OCI-LY3 (cell line): ENCODE measurements at regions not wholly inside any gene's neighbourhood (a gene's known extent, or its start where the extent isn't known, plus 50 kb on each side); places are given as distances from the start of the nearest gene placed in this dataset.

Experiments used
- H2AFZ ChIP-seq: fragments of 200-600, 300-600 bp; shearing (Covaris generic); 2 replicates; pipeline ENCODE4 v1.6.0; 2014; ENCODE audit warnings: antibody characterized with exemption, low read depth, low read length
- H3K27ac ChIP-seq: fragments of 200-600, 300-600 bp; sonication (generic); 2 replicates; pipeline ENCODE4 v1.5.1; 2014; ENCODE audit warnings: mild to moderate bottlenecking, low read length, moderate library complexity, mixed read lengths
- H3K27me3 ChIP-seq: fragments of 200-600, 300-600 bp; sonication (generic); 2 replicates; pipeline ENCODE4 v1.6.1; 2014; ENCODE audit warnings: low read depth, low read length, mixed read lengths
- H3K36me3 ChIP-seq: fragments of 200-600, 300-600 bp; sonication (generic); replicated peaks from 2 replicates; pipeline ENCODE3; 2014; ENCODE audit warnings: low read depth, low read length, mixed read lengths
- H3K4me1 ChIP-seq: fragments of 300-600, 200-600 bp; sonication (generic); 2 replicates; pipeline ENCODE4 v1.6.1; 2014; ENCODE audit warnings: low read length, mixed read lengths
- H3K4me2 ChIP-seq: fragments of 200-600, 300-600 bp; sonication (generic); 2 replicates; pipeline ENCODE4 v1.6.1; 2014; ENCODE audit warnings: low read length, mixed read lengths
- H3K4me3 ChIP-seq: fragments of 300-600, 200-600 bp; sonication (generic); 2 replicates; pipeline ENCODE4 v1.5.1; 2014; ENCODE audit warnings: antibody characterized with exemption, mild to moderate bottlenecking, low read length, moderate library complexity
- H3K79me2 ChIP-seq: fragments of 300-600, 200-600 bp; shearing (Covaris generic); 2 replicates; pipeline ENCODE4 v1.6.1; 2014; ENCODE audit warnings: mild to moderate bottlenecking, low read length, mixed read lengths
- H3K9ac ChIP-seq: fragments of 300-600, 200-600 bp; shearing (Covaris generic); 2 replicates; pipeline ENCODE4 v1.6.0; 2014; ENCODE audit warnings: mild to moderate bottlenecking, low read length, moderate library complexity
- H3K9me3 ChIP-seq: fragments of 200-600, 300-600 bp; shearing (Covaris generic); 2 replicates; pipeline ENCODE4 v1.6.1; 2014; ENCODE audit warnings: low read length, mixed read lengths; ENCODE audit not compliant: insufficient read depth
- H4K20me1 ChIP-seq: fragments of 200-600, 300-600 bp; sonication (generic); 2 replicates; pipeline ENCODE4 v1.6.1; 2016; ENCODE audit warnings: low read length, mixed read lengths; ENCODE audit not compliant: insufficient read depth
- CTCF ChIP-seq: fragments of 200-600, 300-600 bp; sonication (generic); IDR thresholded peaks from 2 replicates; pipeline ENCODE4 v1.5.1; 2014; ENCODE audit warnings: antibody characterized with exemption, low read length, low read depth
- EZH2phosphoT487 ChIP-seq: fragments of 200-600 bp; shearing (Covaris generic); IDR thresholded peaks from 2 replicates; pipeline ENCODE4 v1.6.1; 2018; ENCODE audit warnings: antibody characterized with exemption, mixed run types, low read depth

- Histone ChIP-seq H2AFZ (no peak overlapping the region), H3K79me2 (no peaks in the 10 kb centered on the region), H3K4me2 (no peak overlapping the region), H3K27me3 (no peaks in the 10 kb centered on the region), H3K36me3 (no peaks in the 10 kb centered on the region), H4K20me1 (no peaks in the 10 kb centered on the region), H3K27ac (no peak overlapping the region), H3K9ac (no peak overlapping the region), H3K4me1 (no peaks in the 10 kb centered on the region), H3K9me3 (no peaks in the 10 kb centered on the region), H3K4me3 (no peak overlapping the region)
- TF ChIP-seq EZH2phosphoT487, result no peak
- no peak for TF ChIP-seq CTCF
These were observed 59.0 kb upstream of the BTG3 start for GRCh38 chr21:17671733-17672132.

GRCh38 chr21:17668479-17669140 lies 55.9 kb upstream of the BTG3 start:
- Histone ChIP-seq H3K4me3 (no peak overlapping the region), H3K4me1 (no peaks in the 10 kb centered on the region), H3K4me2 (no peak overlapping the region), H3K27me3 (no peaks in the 10 kb centered on the region), H3K27ac (no peak overlapping the region), H3K9me3 (no peaks in the 10 kb centered on the region), H3K79me2 (no peaks in the 10 kb centered on the region), H3K36me3 (no peaks in the 10 kb centered on the region), H3K9ac (no peak overlapping the region), H2AFZ (no peak overlapping the region), H4K20me1 (no peaks in the 10 kb centered on the region)
- TF ChIP-seq CTCF (no peak), EZH2phosphoT487 (no peak)

GRCh38 chr21:17667256-17667655 lies 54.6 kb upstream of the BTG3 start:
- Histone ChIP-seq H3K9ac (no peak overlapping the region), H3K4me3 (no peak overlapping the region), H3K4me1 (no peaks in the 10 kb centered on the region), H3K27ac (no peak overlapping the region), H3K79me2 (no peaks in the 10 kb centered on the region), H3K27me3 (no peaks in the 10 kb centered on the region), H4K20me1 (no peaks in the 10 kb centered on the region), H3K4me2 (no peak overlapping the region), H3K36me3 (no peaks in the 10 kb centered on the region), H3K9me3 (no peaks in the 10 kb centered on the region), H2AFZ (no peak overlapping the region)
- TF ChIP-seq CTCF, result no peak
- TF ChIP-seq EZH2phosphoT487, result no peak
